GM12891 (cell line): ENCODE measurements at regions not wholly inside any gene's neighbourhood (a gene's known extent, or its start where the extent isn't known, plus 50 kb on each side); places are given as distances from the start of the nearest gene placed in this dataset.

Experiments
- POLR2A ChIP-seq: IDR thresholded peaks from 2 replicates; pipeline ENCODE4 v1.6.1; 2011; ENCODE audit warnings: low read depth, low read length, control low read depth
- POLR2AphosphoS5 ChIP-seq: IDR thresholded peaks from 2 replicates; pipeline ENCODE4 v1.6.1; 2011; ENCODE audit warnings: low read depth, low read length, control low read depth
- SPI1 ChIP-seq: IDR thresholded peaks from 2 replicates; pipeline ENCODE4 v1.6.1; 2011; ENCODE audit warnings: low read depth, low read length, control low read depth

DNA sequence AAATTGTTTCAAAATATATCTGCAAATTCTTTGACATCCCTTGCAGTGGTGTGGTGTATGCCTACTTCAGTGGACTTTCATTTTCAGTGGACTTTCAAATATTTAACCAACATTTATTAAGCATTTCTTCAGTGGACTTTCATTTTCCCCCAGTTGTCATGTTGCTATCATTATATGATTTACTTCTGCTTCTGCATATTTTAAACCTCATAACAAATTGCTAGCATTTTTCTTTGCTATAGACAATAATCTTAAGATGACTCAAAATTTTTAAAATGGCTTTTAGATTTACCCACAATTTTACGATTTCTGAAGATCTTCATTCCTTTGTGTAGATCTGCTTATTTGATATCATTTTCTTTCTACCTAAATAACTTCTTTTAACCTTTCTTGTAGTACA is 592.7 kb upstream of the SLC35B3 start:
- TF ChIP-seq POLR2AphosphoS5: no peak
- no peak for TF ChIP-seq POLR2A
- TF ChIP-seq SPI1: no peak
